Upper lobe of right lung (tissue), 1 donor: ENCODE measurements at regions not wholly inside any gene's neighbourhood (a gene's known extent, or its start where the extent isn't known, plus 50 kb on each side); places are given as distances from the start of the nearest gene placed in this dataset.
A peak's percentile ranks its signal among the peaks of the same experiment; 100 is the strongest.

Source experiments
- ATAC-seq: fragments of 200-7000 bp; cut with Tn5 transposase; one replicate; pipeline ENCODE4 v1.9.1; 2020; ENCODE audit warnings: mild to moderate bottlenecking, moderate library complexity
- DNase-seq: peaks from one replicate; pipeline ENCODE4 v3.0.0-alpha.2; 2020
- H3K27ac ChIP-seq: fragments of 200-600 bp; one replicate; pipeline ENCODE4 v1.8.0; 2022
- H3K27me3 ChIP-seq: fragments of 200-600 bp; one replicate; pipeline ENCODE4 v1.8.0; 2022; ENCODE audit warnings: mild to moderate bottlenecking
- H3K36me3 ChIP-seq: fragments of 200-600 bp; one replicate; pipeline ENCODE4 v1.8.0; 2022
- H3K4me1 ChIP-seq: fragments of 200-600 bp; one replicate; pipeline ENCODE4 v1.8.0; 2022
- H3K4me3 ChIP-seq: fragments of 200-600 bp; one replicate; pipeline ENCODE4 v1.8.0; 2022; ENCODE audit warnings: mild to moderate bottlenecking
- H3K9me3 ChIP-seq: fragments of 200-600 bp; one replicate; pipeline ENCODE4 v1.8.0; 2022
- intact Hi-C: fragments of 100-400 bp; cut with DNase I; formaldehyde crosslinking; loops from one replicate; pipeline ENCODE4 v1.11.0; 2022
- TF ChIP-seq, protein P1 (sequence below): fragments of 200-600 bp; IDR thresholded peaks from one replicate; pipeline ENCODE4 v1.8.0; 2022; ENCODE audit warnings: antibody characterized with exemption
- donor health status: DM: no; HTN: yes; CAD: no; lungs with severe emphysema.

GRCh38 chr4:111641813-111642579 is 503.3 kb upstream of the FAM241A start:
- peak; percentile 99 for ATAC-seq
- TF ChIP-seq, protein P1, sequence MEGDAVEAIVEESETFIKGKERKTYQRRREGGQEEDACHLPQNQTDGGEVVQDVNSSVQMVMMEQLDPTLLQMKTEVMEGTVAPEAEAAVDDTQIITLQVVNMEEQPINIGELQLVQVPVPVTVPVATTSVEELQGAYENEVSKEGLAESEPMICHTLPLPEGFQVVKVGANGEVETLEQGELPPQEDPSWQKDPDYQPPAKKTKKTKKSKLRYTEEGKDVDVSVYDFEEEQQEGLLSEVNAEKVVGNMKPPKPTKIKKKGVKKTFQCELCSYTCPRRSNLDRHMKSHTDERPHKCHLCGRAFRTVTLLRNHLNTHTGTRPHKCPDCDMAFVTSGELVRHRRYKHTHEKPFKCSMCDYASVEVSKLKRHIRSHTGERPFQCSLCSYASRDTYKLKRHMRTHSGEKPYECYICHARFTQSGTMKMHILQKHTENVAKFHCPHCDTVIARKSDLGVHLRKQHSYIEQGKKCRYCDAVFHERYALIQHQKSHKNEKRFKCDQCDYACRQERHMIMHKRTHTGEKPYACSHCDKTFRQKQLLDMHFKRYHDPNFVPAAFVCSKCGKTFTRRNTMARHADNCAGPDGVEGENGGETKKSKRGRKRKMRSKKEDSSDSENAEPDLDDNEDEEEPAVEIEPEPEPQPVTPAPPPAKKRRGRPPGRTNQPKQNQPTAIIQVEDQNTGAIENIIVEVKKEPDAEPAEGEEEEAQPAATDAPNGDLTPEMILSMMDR = peak; percentile 70
- DNase-seq = no peak
- intact Hi-C loops = no loop called here
- no peak overlapping the region for H3K4me3 ChIP-seq
- no peaks in the 10 kb centered on the region for H3K9me3 ChIP-seq
- no peaks in the 10 kb centered on the region for H3K4me1 ChIP-seq
- H3K27me3 ChIP-seq = no peaks in the 10 kb centered on the region
- no peak overlapping the region for H3K27ac ChIP-seq
- H3K36me3 ChIP-seq = no peaks in the 10 kb centered on the region

GRCh38 chr4:111648056-111648455 is 497.2 kb upstream of the FAM241A start:
- no peak overlapping the region for H3K27ac ChIP-seq
- no peaks in the 10 kb centered on the region for H3K36me3 ChIP-seq
- H3K4me1 ChIP-seq = no peaks in the 10 kb centered on the region
- TF ChIP-seq, protein P1 = no peak
- intact Hi-C loops = no loop called here
- DNase-seq (no peak), ATAC-seq (no peak)
- no peaks in the 10 kb centered on the region for H3K9me3 ChIP-seq
- no peaks in the 10 kb centered on the region for H3K27me3 ChIP-seq
- no peak overlapping the region for H3K4me3 ChIP-seq

GRCh38 chr4:111649308-111649707 is 495.9 kb upstream of the FAM241A start:
- DNase-seq (no peak), ATAC-seq (no peak)
- no peaks in the 10 kb centered on the region for H3K36me3 ChIP-seq
- no peak overlapping the region for H3K4me3 ChIP-seq
- H3K4me1 ChIP-seq = no peaks in the 10 kb centered on the region
- intact Hi-C loops = no loop called here
- no peaks in the 10 kb centered on the region for H3K9me3 ChIP-seq
- H3K27ac ChIP-seq = no peak overlapping the region
- TF ChIP-seq, protein P1 = no peak
- H3K27me3 ChIP-seq = no peaks in the 10 kb centered on the region

- intact Hi-C loops = no loop called here
- no peak overlapping the region for H3K27ac ChIP-seq
- no peaks in the 10 kb centered on the region for H3K36me3 ChIP-seq
- H3K4me3 ChIP-seq = no peak overlapping the region
- ATAC-seq (no peak), DNase-seq (no peak)
- H3K27me3 ChIP-seq = no peaks in the 10 kb centered on the region
- H3K9me3 ChIP-seq = no peaks in the 10 kb centered on the region
- no peaks in the 10 kb centered on the region for H3K4me1 ChIP-seq
- TF ChIP-seq, protein P1 = no peak
Observed at GRCh38 chr4:111650146-111650545, 495.1 kb upstream of the FAM241A start.

- H3K27ac ChIP-seq = no peak overlapping the region
- no peak for DNase-seq
- intact Hi-C loops = no loop called here
- no peaks in the 10 kb centered on the region for H3K9me3 ChIP-seq
- no peak overlapping the region for H3K4me3 ChIP-seq
- no peaks in the 10 kb centered on the region for H3K4me1 ChIP-seq
- H3K36me3 ChIP-seq = no peaks in the 10 kb centered on the region
- no peaks in the 10 kb centered on the region for H3K27me3 ChIP-seq
- TF ChIP-seq, protein P1 = no peak
- ATAC-seq = no peak
Observed at GRCh38 chr4:111650674-111651086, 494.6 kb upstream of the FAM241A start.

GRCh38 chr4:111652236-111652635 is 493.0 kb upstream of the FAM241A start:
- TF ChIP-seq, protein P1 = no peak
- no peaks in the 10 kb centered on the region for H3K4me1 ChIP-seq
- H3K36me3 ChIP-seq = no peaks in the 10 kb centered on the region
- no peaks in the 10 kb centered on the region for H3K9me3 ChIP-seq
- ATAC-seq = no peak
- H3K27me3 ChIP-seq = no peaks in the 10 kb centered on the region
- intact Hi-C loops = no loop called here
- no peak overlapping the region for H3K27ac ChIP-seq
- H3K4me3 ChIP-seq = no peak overlapping the region
- no peak for DNase-seq
